HG03354 (cell line): ENCODE measurements at regions not wholly inside any gene's neighbourhood (a gene's known extent, or its start where the extent isn't known, plus 50 kb on each side); places are given as distances from the start of the nearest gene placed in this dataset.

ENCODE experiments used
- ATAC-seq: cut with Tn5 transposase; IDR thresholded peaks from one replicate; pipeline ENCODE4 v1.9.1; 2021; ENCODE audit warnings: mild to moderate bottlenecking; ENCODE audit not compliant: unreplicated experiment, poor library complexity, severe bottlenecking

- ATAC-seq = no peak
These were observed 299.9 kb upstream of the HABP2 start for GRCh38 chr10:113252650-113253618.

- ATAC-seq = no peak
These were observed 293.2 kb upstream of the HABP2 start for GRCh38 chr10:113259576-113260226.

GRCh38 chr10:113261161-113261560 is 291.7 kb upstream of the HABP2 start:
- ATAC-seq = no peak

GRCh38 chr10:113261611-113262091 is 291.2 kb upstream of the HABP2 start:
- ATAC-seq = no peak

- no peak for ATAC-seq
These were observed 289.8 kb upstream of the HABP2 start for GRCh38 chr10:113263056-113263455.

GRCh38 chr10:113264333-113265131 is 288.3 kb upstream of the HABP2 start:
- ATAC-seq = no peak

GRCh38 chr10:113266147-113266546 is 286.7 kb upstream of the HABP2 start:
- no peak for ATAC-seq

- no peak for ATAC-seq
These were observed 285.0 kb upstream of the HABP2 start for GRCh38 chr10:113267619-113268562.

GRCh38 chr10:113269333-113269732 is 283.5 kb upstream of the HABP2 start:
- ATAC-seq = no peak

- no peak for ATAC-seq
These were observed 280.3 kb upstream of the HABP2 start for GRCh38 chr10:113272511-113272910.

- no peak for ATAC-seq
These were observed 279.4 kb upstream of the HABP2 start for GRCh38 chr10:113273181-113274163.

- ATAC-seq = no peak
These were observed 278.6 kb upstream of the HABP2 start for GRCh38 chr10:113274176-113274829.

GRCh38 chr10:113278221-113278620 is 274.6 kb upstream of the HABP2 start:
- ATAC-seq = no peak

- no peak for ATAC-seq
These were observed 274.2 kb upstream of the HABP2 start for GRCh38 chr10:113278664-113279063.

- no peak for ATAC-seq
These were observed 273.6 kb upstream of the HABP2 start for GRCh38 chr10:113279262-113279661.

GRCh38 chr10:113282564-113282963 is 270.3 kb upstream of the HABP2 start:
- no peak for ATAC-seq

- no peak for ATAC-seq
These were observed 269.7 kb upstream of the HABP2 start for GRCh38 chr10:113283189-113283588.
